NB4 (cell line): ENCODE measurements at regions not wholly inside any gene's neighbourhood (a gene's known extent, or its start where the extent isn't known, plus 50 kb on each side); places are given as distances from the start of the nearest gene placed in this dataset.
A peak's percentile ranks its signal among the peaks of the same experiment; 100 is the strongest.

Source experiments
- CTCF ChIP-seq: IDR thresholded peaks from one replicate; pipeline ENCODE4 v1.5.1; 2012; ENCODE audit warnings: low read depth, low read length
- MAX ChIP-seq: IDR thresholded peaks from 2 replicates; pipeline ENCODE4 v1.6.1; 2011; ENCODE audit warnings: low read depth, low read length
- MYC ChIP-seq: IDR thresholded peaks from 2 replicates; pipeline ENCODE4 v1.6.1; 2011; ENCODE audit warnings: low read depth, low read length
- POLR2A ChIP-seq: IDR thresholded peaks from 2 replicates; pipeline ENCODE4 v1.6.1; 2011; ENCODE audit warnings: mild to moderate bottlenecking; ENCODE audit not compliant: insufficient read length; ENCODE audit errors: extremely low read depth

GRCh38 chr9:38160613-38161215, 91.7 kb upstream of the SHB start:
- TF ChIP-seq CTCF (peak; percentile 79), POLR2A (no peak), MAX (no peak), MYC (no peak)
